ENCODE measurements at regions not wholly inside any gene's neighbourhood (a gene's known extent, or its start where the extent isn't known, plus 50 kb on each side); places are given as distances from the start of the nearest gene placed in this dataset.

DNA sequence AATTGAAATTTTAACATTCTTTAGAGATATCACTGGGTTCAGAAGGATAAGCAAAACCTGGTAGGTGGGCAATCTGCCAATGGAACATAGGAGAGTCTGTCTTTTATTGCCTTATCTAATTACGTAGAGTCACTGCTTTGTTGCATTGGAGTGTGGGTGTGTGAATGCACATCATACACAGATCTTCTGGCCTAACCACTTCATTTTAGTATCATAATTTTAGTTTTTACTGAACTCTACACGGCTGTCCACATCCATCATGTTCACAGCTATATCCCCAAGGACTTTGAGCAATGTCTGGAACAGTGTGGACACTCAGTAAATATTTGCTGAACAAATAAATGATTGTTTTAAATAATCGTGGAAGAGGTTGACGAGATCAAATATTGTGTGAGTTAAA is 104.6 kb upstream of the AKIRIN2 start:
- DNase-seq (ENCODE audit: low read depth in 2 of 2), result no peak

DNA sequence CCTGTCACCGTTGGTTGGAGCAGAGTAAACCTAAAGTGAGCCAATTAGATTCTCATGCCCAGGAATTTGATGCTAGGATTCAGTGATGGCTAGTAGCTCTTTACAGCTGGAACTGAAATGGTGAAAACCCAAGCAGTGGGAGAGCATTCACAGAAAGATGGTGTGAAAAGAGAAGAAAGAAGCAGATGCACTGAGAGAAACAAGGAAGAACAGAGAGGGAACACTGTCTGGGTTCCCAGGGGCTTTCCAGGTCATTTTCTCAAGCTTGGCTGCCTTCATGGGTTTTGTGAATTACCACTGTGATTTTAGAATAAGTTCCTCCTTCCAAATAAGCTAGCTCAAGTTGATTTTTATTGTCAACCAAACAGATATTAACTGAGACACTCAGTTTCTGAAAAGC is 104.1 kb upstream of the AKIRIN2 start:
- DNase-seq (ENCODE audit: low read depth in 2 of 2), result no peak

DNA sequence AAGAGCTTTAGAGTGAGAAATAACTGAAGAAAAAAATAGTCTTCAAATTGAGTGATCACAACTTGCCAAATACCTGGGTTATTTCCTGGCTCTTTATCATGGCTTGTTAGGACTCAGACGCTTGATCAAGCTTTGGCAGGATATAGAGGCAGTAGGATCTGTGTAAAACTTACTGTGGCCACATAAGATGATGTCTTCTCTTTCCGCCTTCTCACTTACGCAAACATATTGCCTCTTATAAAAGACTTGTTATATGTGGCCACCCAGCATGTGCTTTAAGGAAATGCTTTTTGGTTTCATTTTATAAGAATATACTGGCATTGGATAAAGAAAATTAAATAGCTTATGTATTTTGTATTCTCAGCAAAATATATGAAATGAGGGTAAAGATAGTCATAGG is 101.8 kb upstream of the AKIRIN2 start:
- DNase-seq (ENCODE audit: low read depth in 2 of 2), result no peak

DNA sequence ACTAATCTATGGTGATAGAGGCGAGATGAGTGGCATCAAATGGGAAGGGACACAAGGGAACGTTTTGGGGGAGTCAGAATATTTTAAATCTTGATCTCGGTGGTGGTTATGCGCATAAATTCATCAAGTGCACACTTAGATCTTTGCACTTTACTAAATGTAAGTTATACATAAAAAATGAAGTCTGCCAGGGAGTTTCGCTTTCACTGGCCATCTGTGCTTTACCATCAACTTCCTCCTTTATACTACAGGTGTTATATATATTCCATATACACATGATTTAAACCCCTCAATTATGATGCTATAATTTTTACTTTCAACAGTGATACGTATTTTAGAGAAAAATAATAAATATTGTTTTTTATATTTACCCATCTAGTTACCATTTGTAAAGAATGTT is 97.6 kb upstream of the AKIRIN2 start:
- no peak for DNase-seq (ENCODE audit: low read depth in 2 of 2)

GRCh38 chr6:87798393-87799278 is 96.6 kb upstream of the AKIRIN2 start:
- DNase-seq (ENCODE audit: low read depth in 2 of 2), result no peak

GRCh38 chr6:87794922-87795885 is 93.2 kb upstream of the AKIRIN2 start:
- DNase-seq (ENCODE audit: low read depth in 2 of 2), result no peak

DNA sequence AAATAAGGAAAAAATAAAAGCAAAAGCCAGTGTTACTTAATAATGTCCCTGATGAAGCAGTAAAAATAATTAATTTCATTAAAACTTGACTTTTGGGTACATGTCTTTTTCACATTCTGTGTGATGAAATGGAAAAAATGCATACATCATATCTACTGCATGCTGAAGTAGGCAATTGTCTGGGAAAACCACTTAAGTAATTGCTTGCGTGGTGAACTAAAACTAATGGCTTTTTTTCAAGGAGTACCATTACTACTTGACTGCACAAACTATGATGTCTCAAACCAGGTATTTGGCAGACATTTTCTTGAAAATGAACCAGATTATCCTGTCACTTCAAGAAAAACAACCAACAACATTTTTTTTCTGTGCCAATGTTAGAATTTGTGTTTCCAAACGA is 91.3 kb upstream of the AKIRIN2 start:
- DNase-seq (ENCODE audit: low read depth in 2 of 2), result no peak

- no peak for DNase-seq (ENCODE audit: low read depth in 2 of 2)
Observed at GRCh38 chr6:87791982-87792381, 89.9 kb upstream of the AKIRIN2 start.

- no peak for DNase-seq (ENCODE audit: low read depth in 2 of 2)
Observed at GRCh38 chr6:87791485-87791884, 89.5 kb upstream of the AKIRIN2 start.

DNA sequence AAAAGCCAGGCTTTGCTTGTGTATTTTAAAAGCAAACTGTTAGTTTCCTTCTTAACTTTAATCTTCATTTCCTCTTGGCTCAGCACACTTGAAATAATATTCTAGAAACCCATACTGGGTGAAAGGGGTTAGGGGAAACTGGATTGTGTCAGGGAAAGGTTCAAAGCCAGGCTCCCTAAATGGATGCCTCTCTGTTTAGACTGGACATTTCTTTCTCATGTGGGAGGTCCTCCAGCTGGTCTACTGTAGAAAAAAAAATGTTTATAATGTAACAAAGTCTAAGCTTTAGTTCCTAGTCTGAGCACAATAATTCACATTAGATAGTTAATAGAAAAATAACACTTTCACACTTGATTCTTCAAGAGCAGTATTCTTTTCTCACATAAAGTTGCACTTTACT is 89.0 kb upstream of the AKIRIN2 start:
- DNase-seq (ENCODE audit: low read depth in 2 of 2), result no peak

- DNase-seq (ENCODE audit: low read depth in 2 of 2), result no peak
Observed at GRCh38 chr6:87789900-87790290, 87.9 kb upstream of the AKIRIN2 start.

- DNase-seq (ENCODE audit: low read depth in 2 of 2), result no peak
Observed at GRCh38 chr6:87789198-87789899, 87.3 kb upstream of the AKIRIN2 start.

DNA sequence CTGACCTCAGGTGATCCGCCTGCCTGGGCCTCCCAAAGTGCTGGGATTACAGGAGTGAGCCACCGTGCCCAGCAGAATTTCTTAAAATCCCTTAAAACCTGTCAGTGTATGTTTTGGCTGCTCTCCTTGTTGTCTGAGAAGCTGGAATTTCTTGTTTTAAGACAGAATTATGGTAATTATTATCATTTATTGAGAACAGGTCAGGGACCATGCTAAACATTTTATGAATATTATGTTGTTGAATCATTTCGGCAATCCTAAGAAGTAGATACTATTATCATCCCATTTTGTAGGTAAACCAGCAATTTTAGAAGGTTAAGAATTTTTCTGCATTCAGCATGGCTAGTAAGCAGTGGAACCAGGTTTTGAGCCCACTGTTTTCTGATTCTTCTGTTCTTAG is 86.1 kb upstream of the AKIRIN2 start:
- DNase-seq (ENCODE audit: low read depth in 2 of 2), result no peak

GRCh38 chr6:87785229-87785862 is 83.3 kb upstream of the AKIRIN2 start:
- DNase-seq (ENCODE audit: low read depth in 2 of 2), result no peak

DNA sequence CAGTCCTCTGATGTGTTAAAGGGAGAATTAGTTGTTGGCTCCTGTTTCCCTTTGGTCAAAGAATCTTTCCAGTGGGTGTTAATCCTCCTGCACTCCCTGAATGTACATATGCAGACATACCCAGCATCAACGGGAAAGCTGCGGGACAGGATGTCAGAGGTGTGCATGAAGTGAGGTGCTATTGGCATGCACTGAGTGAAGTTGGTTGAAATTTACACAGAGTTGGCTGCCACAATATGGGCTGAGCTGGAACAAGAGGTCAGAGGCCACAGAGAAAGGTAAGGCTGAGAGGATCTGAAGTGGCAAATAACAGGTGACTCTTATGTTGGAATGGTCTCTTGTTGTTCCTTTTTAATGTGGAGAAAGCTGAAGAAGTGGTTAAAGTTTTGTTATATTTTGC is 82.7 kb upstream of the AKIRIN2 start:
- no peak for DNase-seq (ENCODE audit: low read depth in 2 of 2)

DNA sequence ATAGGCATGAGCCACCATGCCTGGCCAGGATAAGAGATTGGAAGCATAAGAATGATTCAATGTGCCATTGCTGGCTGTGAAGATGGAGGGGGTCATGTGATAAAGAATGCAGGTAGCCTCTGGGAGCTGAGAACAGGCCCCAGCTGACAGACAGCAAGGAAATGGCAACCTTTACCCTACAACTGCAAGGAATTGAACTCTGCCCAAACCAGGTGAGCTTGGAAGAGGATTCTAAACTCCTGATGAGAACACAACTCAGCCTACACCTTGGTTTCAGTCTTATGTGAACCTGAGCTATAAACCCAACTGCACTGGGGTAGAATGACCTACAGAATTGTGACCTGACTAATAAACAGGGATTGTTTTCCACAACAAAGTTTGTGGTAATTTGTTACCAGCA is 82.0 kb upstream of the AKIRIN2 start:
- DNase-seq (ENCODE audit: low read depth in 2 of 2), result no peak

GRCh38 chr6:87779542-87779941 is 77.5 kb upstream of the AKIRIN2 start:
- DNase-seq (ENCODE audit: low read depth in 2 of 2), result no peak

- no peak for DNase-seq (ENCODE audit: low read depth in 2 of 2)
Observed at GRCh38 chr6:87772597-87773530, 70.8 kb upstream of the AKIRIN2 start.

GRCh38 chr6:87767478-87767877 is 65.4 kb upstream of the AKIRIN2 start:
- no peak for DNase-seq (ENCODE audit: low read depth in 2 of 2)

DNA sequence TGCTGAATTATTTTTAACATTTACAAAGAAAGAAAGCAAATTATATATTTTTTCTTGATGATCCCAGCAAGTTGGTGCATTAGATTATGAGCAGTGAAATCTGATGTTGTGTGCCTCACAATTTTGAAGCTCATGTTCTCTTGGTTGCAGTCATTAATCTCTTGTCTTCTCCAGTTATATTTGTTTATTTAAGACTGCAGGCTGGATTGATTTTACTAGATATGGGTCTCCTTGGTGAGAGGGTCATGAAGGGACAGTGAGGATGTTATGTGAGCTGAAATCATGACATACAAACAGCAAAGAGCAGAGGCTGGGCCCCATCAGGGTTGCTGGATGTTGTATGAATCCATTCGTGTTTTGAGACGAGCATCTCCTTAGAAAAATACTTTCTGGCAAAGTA is 64.2 kb upstream of the AKIRIN2 start:
- no peak for DNase-seq (ENCODE audit: low read depth in 2 of 2)

DNA sequence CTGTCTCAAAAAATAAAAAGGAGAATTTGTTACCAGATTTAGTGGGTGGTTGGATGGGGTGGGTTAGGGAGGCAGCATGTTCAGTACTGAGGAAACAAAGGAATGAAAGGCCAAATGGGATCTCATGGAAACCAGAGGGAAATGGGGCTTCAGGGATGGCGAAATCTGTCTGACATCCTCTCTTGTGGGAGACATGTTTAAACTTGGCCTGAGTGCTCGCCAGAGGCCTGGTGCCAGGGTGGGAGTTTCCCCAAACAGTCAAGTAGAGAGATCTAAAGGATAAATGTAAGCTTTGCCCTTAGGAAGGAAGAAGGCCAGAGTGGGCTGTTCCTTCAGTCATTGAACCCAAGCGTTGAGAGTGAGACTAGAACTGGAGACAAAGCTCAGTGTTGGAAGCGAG is 61.9 kb upstream of the AKIRIN2 start:
- no peak for DNase-seq (ENCODE audit: low read depth in 2 of 2)

All from stimulated activated CD8-positive, alpha-beta memory T cell treated with anti-CD3 and anti-CD28 coated beads, Interleukin-2, amount 100 ng/mL, for 48 hours (primary cell).